ENCODE measurements at regions not wholly inside any gene's neighbourhood (a gene's known extent, or its start where the extent isn't known, plus 50 kb on each side); places are given as distances from the start of the nearest gene placed in this dataset.
"Not testable (repeated sequence)": the region's sequence is repeated elsewhere in the genome, so short reads cannot be mapped to it uniquely, and the experiment has no call there.

DNA sequence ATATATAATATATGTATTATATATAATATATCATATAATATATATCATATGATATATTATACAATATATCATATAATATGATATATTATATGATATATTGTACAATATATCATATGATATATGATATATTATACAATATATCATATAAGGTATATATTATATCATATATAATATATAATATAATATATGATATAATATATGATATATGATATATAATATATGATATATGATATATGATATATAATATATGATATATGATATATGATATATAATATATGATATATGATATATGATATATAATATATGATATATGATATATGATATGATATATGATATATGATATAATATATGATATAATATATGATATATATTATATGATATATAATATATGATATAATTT, 617.3 kb downstream of the TRIB2 start:
- TF ChIP-seq MAFK (IDR thresholded peaks at IDR 0.05; ENCODE audit: partially characterized antibody); RFX5 (IDR thresholded peaks at IDR 0.05): not testable (repeated sequence)
- TF ChIP-seq, protein P1, sequence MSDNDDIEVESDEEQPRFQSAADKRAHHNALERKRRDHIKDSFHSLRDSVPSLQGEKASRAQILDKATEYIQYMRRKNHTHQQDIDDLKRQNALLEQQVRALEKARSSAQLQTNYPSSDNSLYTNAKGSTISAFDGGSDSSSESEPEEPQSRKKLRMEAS (IDR thresholded peaks at IDR 0.05) = not testable (repeated sequence)

All from A549 (cell line).